WTC11 (cell line): ENCODE measurements at regions not wholly inside any gene's neighbourhood (a gene's known extent, or its start where the extent isn't known, plus 50 kb on each side); places are given as distances from the start of the nearest gene placed in this dataset.

Experiments
- AFF4 ChIP-seq: sonication (generic); formaldehyde crosslinking; IDR thresholded peaks from 2 replicates; pipeline ENCODE4 v1.8.1; 2023; ENCODE audit warnings: mild to moderate bottlenecking, missing genetic modification reagents, borderline replicate concordance
- CDX4 ChIP-seq: fragments of 250-450 bp; sonication (Bioruptor Pico); IDR thresholded peaks from 2 replicates; pipeline ENCODE4 v1.9.0; 2021; ENCODE audit warnings: moderate library complexity, mild to moderate bottlenecking, inconsistent platforms, borderline replicate concordance
- ELF4 ChIP-seq: sonication (generic); formaldehyde crosslinking; IDR thresholded peaks from 2 replicates; pipeline ENCODE4 v1.8.1; 2022; ENCODE audit warnings: low read depth, mild to moderate bottlenecking, moderate library complexity, missing genetic modification reagents
- GRHL2 ChIP-seq: fragments of 250-450 bp; sonication (Bioruptor Pico); IDR thresholded peaks from 2 replicates; pipeline ENCODE4 v1.8.0; 2022; ENCODE audit warnings: mild to moderate bottlenecking, moderate library complexity; ENCODE audit not compliant: insufficient replicate concordance, severe bottlenecking
- HMGXB4 ChIP-seq: sonication (generic); formaldehyde crosslinking; IDR thresholded peaks from 2 replicates; pipeline ENCODE4 v1.8.1; 2023; ENCODE audit warnings: mild to moderate bottlenecking, moderate library complexity, missing genetic modification reagents
- NFYB ChIP-seq: sonication (generic); formaldehyde crosslinking; conservative IDR thresholded peaks from 2 replicates; pipeline ENCODE4 v1.8.0; 2022; ENCODE audit warnings: low read depth, missing genetic modification reagents
- OVOL2 ChIP-seq: fragments of 250-450 bp; sonication (Bioruptor Pico); IDR thresholded peaks from 2 replicates; pipeline ENCODE4 v1.9.0; 2021; ENCODE audit warnings: mild to moderate bottlenecking, borderline replicate concordance
- PRDM15 ChIP-seq: sonication (generic); formaldehyde crosslinking; IDR thresholded peaks from 2 replicates; pipeline ENCODE4 v1.8.0; 2022; ENCODE audit warnings: missing genetic modification reagents
- SMAD3 ChIP-seq: sonication (generic); formaldehyde crosslinking; IDR thresholded peaks from 2 replicates; pipeline ENCODE4 v1.8.0; 2022; ENCODE audit warnings: missing genetic modification reagents, mild to moderate bottlenecking, borderline replicate concordance
- STAT6 ChIP-seq: sonication (generic); formaldehyde crosslinking; conservative IDR thresholded peaks from 2 replicates; pipeline ENCODE4 v1.8.1; 2023; ENCODE audit warnings: mild to moderate bottlenecking, low read depth, missing genetic modification reagents, moderate library complexity
- TEAD4 ChIP-seq: sonication (generic); formaldehyde crosslinking; IDR thresholded peaks from 2 replicates; pipeline ENCODE4 v1.8.0; 2022; ENCODE audit warnings: mild to moderate bottlenecking, missing genetic modification reagents
- ZBTB43 ChIP-seq: sonication (generic); formaldehyde crosslinking; IDR thresholded peaks from 2 replicates; pipeline ENCODE4 v1.8.1; 2023; ENCODE audit warnings: mild to moderate bottlenecking, missing genetic modification reagents
- ZMAT4 ChIP-seq: fragments of 250-450 bp; sonication (Bioruptor Pico); IDR thresholded peaks from 2 replicates; pipeline ENCODE4 v1.9.0; 2021; ENCODE audit warnings: mild to moderate bottlenecking
- ZSCAN18 ChIP-seq: fragments of 250-450 bp; sonication (Bioruptor Pico); IDR thresholded peaks from 2 replicates; pipeline ENCODE4 v2.1.2; 2022; ENCODE audit warnings: mild to moderate bottlenecking, moderate library complexity

GRCh38 chr4:56104188-56104587 is 155.4 kb downstream of the CEP135 start (continued):
- TF ChIP-seq PRDM15 (CRISPR knock-in tag) (no peak), HMGXB4 (no peak), ZSCAN18 (CRISPR knock-in tag) (no peak), NFYB (CRISPR knock-in tag) (no peak), ZBTB43 (CRISPR knock-in tag) (no peak), STAT6 (no peak), ZMAT4 (CRISPR knock-in tag) (no peak), SMAD3 (no peak), CDX4 (no peak), ELF4 (no peak), TEAD4 (CRISPR knock-in tag) (no peak), OVOL2 (CRISPR knock-in tag) (no peak), AFF4 (CRISPR knock-in tag) (no peak), GRHL2 (CRISPR knock-in tag) (no peak)
